H1 (cell line): ENCODE measurements at regions not wholly inside any gene's neighbourhood (a gene's known extent, or its start where the extent isn't known, plus 50 kb on each side); places are given as distances from the start of the nearest gene placed in this dataset.

Experiments used
- CHD7 ChIP-seq: fragments of 300-600 bp; sonication (generic); IDR thresholded peaks from 2 replicates; pipeline ENCODE4 v1.7.1; 2012; ENCODE audit warnings: low read length, moderate library complexity, mild to moderate bottlenecking, inconsistent platforms; ENCODE audit not compliant: insufficient replicate concordance
- SUZ12 ChIP-seq: fragments of 200-600 bp; sonication (generic); IDR thresholded peaks from 2 replicates; pipeline ENCODE4 v1.6.1; 2012; ENCODE audit warnings: mild to moderate bottlenecking, inconsistent platforms, low read length, moderate library complexity, mixed read lengths
- TF ChIP-seq, protein P1 (sequence below): IDR thresholded peaks from 2 replicates; pipeline ENCODE4 v1.6.1; 2011; ENCODE audit warnings: low read depth, mild to moderate bottlenecking, low read length; ENCODE audit not compliant: insufficient read depth

- TF ChIP-seq CHD7 (no peak), SUZ12 (no peak)
- TF ChIP-seq, protein P1, sequence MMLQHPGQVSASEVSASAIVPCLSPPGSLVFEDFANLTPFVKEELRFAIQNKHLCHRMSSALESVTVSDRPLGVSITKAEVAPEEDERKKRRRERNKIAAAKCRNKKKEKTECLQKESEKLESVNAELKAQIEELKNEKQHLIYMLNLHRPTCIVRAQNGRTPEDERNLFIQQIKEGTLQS = no peak
Measured at GRCh38 chrX:13159886-13160285, 115.5 kb upstream of the FAM9C start (continued).
